ENCODE measurements at regions not wholly inside any gene's neighbourhood (a gene's known extent, or its start where the extent isn't known, plus 50 kb on each side); places are given as distances from the start of the nearest gene placed in this dataset.
"Not testable (repeated sequence)": the region's sequence is repeated elsewhere in the genome, so short reads cannot be mapped to it uniquely, and the experiment has no call there.

GRCh38 chr6:139983555-139984276, 609.3 kb upstream of the CITED2 start:
- DNase-seq (ENCODE audit: low spot score) = no peak
- H3K27ac ChIP-seq = peak overlapping the region; percentile 58 to 85
- TF ChIP-seq, protein P1, sequence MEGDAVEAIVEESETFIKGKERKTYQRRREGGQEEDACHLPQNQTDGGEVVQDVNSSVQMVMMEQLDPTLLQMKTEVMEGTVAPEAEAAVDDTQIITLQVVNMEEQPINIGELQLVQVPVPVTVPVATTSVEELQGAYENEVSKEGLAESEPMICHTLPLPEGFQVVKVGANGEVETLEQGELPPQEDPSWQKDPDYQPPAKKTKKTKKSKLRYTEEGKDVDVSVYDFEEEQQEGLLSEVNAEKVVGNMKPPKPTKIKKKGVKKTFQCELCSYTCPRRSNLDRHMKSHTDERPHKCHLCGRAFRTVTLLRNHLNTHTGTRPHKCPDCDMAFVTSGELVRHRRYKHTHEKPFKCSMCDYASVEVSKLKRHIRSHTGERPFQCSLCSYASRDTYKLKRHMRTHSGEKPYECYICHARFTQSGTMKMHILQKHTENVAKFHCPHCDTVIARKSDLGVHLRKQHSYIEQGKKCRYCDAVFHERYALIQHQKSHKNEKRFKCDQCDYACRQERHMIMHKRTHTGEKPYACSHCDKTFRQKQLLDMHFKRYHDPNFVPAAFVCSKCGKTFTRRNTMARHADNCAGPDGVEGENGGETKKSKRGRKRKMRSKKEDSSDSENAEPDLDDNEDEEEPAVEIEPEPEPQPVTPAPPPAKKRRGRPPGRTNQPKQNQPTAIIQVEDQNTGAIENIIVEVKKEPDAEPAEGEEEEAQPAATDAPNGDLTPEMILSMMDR (IDR thresholded peaks at IDR 0.05) = no peak
- no peak overlapping the region for H3K4me3 ChIP-seq

DNA sequence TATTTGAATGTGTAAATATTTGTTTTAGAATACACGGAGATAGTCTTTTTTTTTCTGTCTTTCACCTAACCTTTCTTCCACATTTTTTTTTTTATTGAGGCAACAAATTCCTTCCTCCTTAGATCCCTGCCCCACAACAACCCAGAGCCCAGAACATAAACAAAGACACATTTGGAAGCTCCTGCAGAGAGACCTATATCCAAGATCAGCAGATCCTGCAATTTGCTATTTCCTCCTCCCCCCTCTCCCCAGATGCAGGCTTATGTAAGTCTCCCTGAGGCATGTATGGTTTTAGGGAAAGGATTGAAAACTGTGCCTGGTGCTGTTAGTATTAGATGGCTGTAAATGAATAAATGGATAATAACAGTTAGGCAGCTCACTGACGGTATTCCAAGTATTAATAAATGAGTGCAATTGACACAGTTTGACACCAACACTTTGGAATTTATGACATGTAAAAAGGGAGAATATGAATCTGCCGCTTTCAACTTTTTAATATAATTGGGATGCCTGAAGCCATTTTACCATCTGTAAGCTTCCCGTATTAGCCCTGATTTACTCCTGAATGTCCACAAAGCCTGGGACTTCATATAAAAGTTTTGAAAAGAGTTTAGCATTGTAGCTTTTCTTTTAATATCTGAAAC, 608.3 kb upstream of the CITED2 start:
- no peak for DNase-seq (ENCODE audit: low spot score)
- no peak overlapping the region for H3K4me3 ChIP-seq
- TF ChIP-seq, protein P1 (IDR thresholded peaks at IDR 0.05) = no peak
- H3K27ac ChIP-seq = peak overlapping the region; percentile 58 to 85

DNA sequence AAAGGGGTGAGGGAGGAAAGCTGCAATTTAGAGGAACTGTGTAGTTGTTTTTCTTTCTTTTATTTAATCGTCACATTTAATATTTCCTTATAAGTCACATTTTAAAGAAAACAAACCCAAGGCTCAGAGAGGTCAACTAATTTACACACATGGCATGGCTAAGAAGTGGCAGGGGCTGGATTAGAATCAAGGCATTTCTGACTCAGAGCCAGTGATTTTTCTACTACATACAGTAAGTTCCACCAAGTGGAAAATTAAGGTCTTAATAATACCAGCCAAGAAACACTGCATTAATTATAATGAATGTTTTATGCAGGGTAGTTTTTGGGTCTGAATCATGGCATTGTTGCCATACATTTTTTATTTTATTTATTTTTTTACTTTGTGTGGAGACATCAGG, 607.7 kb upstream of the CITED2 start:
- Histone ChIP-seq H3K27ac (peak overlapping the region; percentile 74 to 81), H3K4me3 (no peak overlapping the region)
- TF ChIP-seq, protein P1 (IDR thresholded peaks at IDR 0.05) = no peak
- DNase-seq (ENCODE audit: low spot score) = no peak

DNA sequence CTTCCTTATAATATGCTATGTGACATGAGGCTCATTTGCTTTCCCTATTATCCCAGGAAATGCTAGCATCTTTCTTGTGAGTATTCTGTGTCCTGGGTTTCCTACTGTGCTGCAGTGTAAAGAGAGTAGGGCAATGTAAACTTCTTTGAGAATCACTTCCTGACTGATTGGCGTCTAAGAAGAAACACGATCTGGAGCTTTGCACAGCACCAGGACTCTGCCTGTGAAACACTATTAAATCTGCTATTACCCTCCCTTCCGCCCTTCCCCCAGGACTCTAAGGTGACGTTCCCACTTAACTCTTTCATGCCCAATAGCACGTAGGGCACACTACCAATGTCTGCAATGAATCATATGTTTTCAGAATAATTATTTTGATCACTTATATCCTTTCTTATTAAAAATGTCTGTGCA, 607.3 kb upstream of the CITED2 start:
- DNase-seq (ENCODE audit: low spot score) = no peak
- H3K4me3 ChIP-seq = no peak overlapping the region

GRCh38 chr6:139981066-139981624, 606.7 kb upstream of the CITED2 start:
- Histone ChIP-seq H3K4me3 (no peak overlapping the region), H3K27ac (peak overlapping the region in 1 of 2 donors; percentile 81)
- TF ChIP-seq, protein P1 (IDR thresholded peaks at IDR 0.05) = no peak
- DNase-seq (ENCODE audit: low spot score) = no peak

More for the DNA sequence above, 607.3 kb upstream of the CITED2 start:
- H3K27ac ChIP-seq = peak overlapping the region; percentile 74 to 81
- TF ChIP-seq, protein P1 (IDR thresholded peaks at IDR 0.05) = no peak

- peak overlapping the region; percentile 42 to 81 for H3K27ac ChIP-seq
These were observed 606.2 kb upstream of the CITED2 start for GRCh38 chr6:139980631-139981030.

DNA sequence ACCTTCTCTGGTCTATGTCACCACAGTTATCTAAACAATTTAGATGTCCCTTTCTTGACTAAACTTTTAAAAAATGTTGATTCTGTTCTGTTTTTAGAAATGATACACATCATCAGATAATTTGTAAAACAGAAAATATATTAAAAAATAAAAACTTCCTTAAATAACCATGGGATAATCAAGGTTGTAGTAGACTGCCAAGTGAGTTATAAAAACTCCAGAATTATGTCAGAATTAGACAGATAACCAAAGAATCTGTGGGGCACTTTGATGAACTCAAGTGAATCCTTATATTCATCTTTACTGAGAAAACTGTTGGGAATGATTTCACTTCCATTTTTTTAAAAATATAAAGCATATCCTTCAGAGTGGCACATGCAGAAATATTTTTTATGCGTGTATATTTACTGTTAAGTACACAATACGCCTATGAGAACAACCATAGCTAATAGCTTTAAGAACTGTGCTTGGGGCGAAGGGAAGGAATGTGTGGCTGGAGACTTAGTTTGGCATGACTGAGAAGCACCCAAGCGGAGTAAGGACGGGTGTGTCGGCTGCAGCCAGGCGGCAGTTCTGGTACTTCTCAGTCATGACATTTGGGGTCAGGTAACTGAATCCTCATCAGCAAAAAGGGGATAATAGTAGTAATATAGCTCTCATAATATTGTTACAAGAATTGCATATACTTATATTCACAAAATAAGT, 604.7 kb upstream of the CITED2 start:
- H3K4me3 ChIP-seq = no peak overlapping the region
- H3K27ac ChIP-seq = peak overlapping the region in 1 of 2 donors; percentile 74
- TF ChIP-seq, protein P1 (IDR thresholded peaks at IDR 0.05) = no peak
- DNase-seq (ENCODE audit: low spot score) = no peak

More at GRCh38 chr6:139980631-139981030, 606.2 kb upstream of the CITED2 start:
- not testable (repeated sequence) for H3K4me3 ChIP-seq; DNase-seq (ENCODE audit: low spot score)

Data from coronary artery (tissue), 2 donors.